ENCODE measurements at regions not wholly inside any gene's neighbourhood (a gene's known extent, or its start where the extent isn't known, plus 50 kb on each side); places are given as distances from the start of the nearest gene placed in this dataset.
"Not testable (repeated sequence)": the region's sequence is repeated elsewhere in the genome, so short reads cannot be mapped to it uniquely, and the experiment has no call there.

DNA sequence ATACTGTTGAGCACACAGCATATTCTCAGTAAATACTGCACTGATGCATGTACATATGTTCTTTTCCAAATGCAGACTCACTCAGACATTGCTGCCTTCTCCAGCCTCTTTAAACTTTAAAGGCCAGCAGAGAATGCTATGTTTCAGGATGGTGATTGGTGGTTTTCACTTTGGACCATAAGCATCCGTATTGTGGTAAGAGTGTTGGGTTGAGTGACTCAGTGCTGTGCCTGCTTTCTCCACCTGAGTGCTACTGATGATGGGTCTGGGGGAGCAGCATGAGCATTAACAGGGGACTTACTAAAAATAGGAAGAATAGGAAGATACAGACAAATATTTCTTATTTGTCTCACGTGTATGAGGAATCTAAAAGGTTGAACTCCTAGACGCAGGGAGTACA lies 56.3 kb upstream of the ZNF92 start:
- no peak for DNase-seq (ENCODE audit: low spot score)

DNA sequence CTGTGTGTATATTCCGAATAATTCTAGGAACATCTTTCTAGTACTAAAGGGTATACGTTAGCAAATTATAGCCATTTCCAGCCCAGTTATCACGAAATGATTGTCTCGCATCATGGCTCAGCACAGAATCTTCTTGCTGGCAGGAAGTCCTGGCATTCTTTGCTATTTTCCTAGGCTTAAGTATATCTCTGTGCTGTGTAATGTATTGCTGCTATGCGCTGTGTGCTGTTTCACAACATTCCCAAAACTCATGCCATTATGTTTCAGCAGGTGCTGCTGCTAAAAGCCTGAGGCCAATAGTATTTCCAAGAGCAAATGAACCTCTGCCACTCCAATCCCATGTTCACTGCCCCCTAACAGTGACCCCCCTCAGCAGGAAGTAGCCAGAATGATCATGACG lies 62.9 kb upstream of the ZNF92 start:
- no peak for DNase-seq (ENCODE audit: low spot score)

DNA sequence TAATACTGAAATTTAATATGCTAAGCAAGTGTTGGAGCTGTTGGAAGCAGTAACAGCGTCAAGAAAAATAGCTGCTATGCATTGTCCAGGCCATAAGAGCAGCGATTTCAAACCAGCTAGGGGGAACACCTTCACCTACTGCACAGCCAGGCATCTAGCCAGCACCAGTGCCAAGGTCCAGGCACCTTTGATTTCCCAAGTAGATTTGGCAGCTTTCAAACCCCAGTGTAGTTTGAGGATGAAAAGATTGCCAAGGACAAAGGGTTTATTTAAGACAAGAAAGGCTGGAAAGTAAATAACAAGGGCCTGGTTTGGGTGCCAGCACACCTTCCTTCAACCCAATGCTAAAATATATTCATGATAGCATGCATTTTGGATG lies 65.4 kb upstream of the ZNF92 start:
- DNase-seq (ENCODE audit: low spot score) = no peak

DNA sequence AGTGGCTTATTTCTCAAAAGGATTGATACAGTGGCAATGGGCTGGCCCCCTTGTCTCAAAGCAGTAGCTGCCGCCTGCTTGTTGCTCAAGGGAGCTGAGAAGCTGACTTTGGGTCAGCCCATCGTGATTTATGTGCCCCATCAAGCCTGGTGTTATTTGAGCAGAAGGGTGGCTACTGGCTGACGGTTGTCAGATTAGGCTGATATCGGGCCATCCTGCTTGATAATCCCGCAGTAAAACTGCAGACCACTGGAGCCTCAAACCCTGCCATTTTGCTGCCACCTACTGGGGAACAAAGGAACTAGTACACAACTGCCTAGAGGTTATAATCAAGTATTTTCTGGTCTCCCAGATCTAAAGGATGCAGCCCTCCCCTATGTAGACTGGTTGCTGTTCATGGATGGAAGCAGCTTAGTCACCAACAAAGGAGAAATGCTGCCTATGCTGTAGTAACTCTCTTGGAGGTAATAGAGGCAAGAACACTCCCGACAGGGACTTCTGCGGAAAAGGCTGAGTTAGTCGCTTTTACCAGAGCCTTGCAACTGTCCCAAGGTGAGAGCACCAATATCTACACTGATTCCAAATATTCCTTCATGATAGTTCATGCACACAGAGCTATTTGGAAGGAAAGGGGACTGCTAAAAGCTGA lies 65.9 kb upstream of the ZNF92 start:
- peak; percentile 82 for DNase-seq (ENCODE audit: low spot score)

DNA sequence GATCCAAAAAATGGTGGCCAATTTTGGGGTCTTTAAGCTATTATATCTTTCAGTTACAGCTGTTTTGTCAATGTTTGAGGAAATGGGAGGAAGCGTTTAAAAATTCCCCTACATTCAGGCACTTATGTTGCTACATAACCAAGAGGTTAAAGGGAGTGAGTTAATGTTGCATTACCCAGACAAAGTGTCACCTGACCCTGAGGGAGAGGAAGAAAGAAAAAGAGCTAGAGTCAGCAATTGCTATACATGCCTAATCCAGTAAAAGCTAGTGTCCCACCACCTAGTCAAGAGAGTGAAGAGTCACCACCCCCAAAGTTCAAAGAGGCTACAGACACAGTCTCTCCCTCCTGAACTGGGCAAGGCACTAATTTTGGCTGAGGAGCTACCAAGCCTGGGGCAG lies 69.5 kb upstream of the ZNF92 start:
- DNase-seq (ENCODE audit: low spot score) = no peak

DNA sequence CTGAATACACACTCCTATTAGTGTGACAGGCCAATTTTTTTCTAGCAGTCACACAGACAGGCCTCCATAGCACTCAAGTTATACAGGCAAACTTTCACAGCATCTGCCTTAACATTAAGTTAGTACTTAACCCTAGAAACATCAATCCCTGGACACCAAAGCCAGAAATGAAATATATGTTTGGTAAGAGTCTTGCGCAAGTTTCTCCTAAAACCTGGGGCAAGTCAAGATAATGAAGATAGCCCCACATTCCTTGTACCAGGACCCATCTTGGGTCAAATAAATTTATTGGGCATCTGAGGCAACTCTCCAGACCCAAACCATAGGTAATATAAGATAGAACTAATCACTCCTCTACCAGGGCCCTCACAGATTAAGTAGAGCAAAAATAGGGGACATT lies 70.8 kb upstream of the ZNF92 start:
- DNase-seq (ENCODE audit: low spot score) = no peak

DNA sequence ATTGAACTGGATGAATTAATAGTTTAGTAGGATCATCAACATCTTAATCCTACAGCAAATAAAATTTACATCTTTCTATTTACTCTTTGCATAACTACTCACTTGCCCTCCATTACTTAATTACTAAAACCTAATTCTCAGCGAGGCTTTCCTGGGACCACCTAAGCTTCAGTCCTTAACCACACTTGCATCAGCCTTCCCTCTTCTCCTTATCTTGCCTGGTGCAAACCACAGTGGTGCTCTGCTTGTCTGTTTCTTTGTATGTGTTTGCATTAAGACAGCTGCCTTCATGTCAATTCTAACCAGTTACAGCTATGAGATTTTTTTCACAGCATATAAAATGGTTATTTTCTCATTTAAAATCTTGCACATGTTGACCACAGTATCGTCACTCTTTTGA lies 72.6 kb upstream of the ZNF92 start:
- no peak for DNase-seq (ENCODE audit: low spot score)

DNA sequence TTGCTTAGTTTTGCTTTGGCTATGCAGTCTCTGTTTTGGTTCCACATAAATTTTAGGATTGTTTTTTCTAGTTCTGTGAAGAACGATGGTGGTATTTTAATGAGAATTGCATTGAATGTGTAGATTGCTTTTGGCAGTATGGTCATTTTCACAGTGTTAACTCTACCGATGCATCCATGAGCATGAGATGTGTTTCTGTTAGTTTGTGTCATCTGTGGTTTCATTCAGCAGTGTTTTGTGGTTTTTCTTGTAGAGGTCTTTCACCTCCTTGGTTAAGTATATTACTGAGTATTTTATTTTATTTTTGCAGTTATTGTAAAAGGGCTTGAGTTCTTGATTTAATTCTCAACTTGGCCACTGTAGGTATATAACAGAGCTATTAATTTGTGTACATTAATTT lies 78.2 kb upstream of the ZNF92 start:
- no peak for DNase-seq (ENCODE audit: low spot score)

DNA sequence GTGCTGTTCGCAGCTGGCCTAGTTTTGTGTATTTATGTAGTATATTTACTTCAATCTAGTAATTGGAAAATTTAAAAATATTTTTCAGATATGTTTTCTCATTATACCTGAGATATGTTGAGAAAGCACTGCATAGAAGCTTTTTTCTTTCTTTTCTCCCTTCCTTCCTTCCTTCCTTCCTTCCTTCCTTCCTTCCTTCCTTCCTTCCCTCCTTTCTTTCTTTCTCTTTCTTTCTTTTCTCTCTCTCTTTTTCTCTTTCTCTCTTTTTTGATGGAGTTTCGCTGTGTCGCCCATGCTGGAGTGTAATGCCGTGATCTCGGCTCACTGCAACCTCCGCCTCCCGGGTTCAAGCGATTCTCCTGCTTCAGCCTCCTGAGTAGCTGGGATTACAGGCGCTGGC lies 83.3 kb upstream of the ZNF92 start:
- not testable (repeated sequence) for DNase-seq (ENCODE audit: low spot score)

DNA sequence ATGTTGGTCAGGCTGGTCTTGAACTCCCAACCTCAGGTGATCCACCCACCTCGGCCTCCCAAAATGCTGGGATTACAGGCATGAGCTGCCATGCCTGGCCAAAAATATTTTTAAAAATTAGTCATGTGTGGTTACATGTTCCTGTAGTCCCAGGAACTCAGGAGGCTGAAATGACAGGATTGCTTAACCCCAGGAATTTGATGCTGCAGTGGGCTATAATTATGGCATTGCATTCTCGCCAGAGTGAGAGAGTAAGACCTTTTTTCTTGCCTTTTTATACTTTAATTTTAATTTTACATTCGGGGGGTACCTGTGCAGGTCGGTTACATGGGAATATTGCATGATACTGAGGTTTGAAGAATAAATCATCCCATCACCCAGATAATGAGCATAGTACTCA lies 86.6 kb upstream of the ZNF92 start:
- DNase-seq (ENCODE audit: low spot score) = no peak

DNA sequence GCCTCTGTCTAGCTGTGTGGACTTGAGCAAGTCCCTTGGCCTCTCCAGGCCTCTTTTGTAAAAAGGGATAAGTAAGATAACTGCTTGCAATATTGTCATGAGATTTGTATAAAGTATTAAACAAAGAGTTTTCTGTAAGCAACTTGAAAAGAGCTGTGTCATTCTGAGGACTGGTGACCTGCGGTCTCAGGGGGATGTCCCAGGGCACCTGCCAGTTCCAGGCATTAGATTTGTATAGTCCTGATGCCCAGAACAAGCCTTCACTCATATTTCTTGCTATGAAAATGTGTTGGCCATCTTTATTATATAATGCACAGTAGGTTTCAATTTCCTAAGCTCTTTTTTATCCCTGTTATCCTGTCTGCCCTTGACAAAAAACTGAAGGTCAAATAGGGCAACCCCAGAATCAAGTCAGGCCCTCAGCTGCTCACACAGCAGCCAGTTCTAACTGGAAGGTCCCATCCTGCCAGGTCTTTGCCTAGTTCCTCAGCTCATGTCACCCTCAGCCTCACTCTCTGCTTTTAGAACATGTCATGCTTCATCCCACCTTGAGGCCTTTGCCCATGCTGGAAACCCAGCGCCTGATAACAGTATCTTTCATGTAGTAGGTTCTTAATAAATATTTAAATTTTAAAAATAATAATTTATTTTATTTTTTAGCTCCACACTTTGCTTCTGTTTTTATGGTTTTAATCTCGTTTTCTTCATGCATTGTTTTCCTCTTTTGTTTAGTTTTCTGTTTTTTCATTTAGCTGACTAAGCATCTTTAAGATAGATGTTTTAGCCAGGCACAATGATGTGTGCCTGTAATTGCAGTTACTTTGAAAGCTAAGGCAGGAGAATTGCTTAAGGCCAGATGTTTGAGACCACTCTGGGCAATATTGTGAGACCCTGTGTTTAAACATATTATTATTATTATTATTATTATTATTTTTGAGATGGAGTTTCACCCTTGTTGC lies 87.5 kb upstream of the ZNF92 start:
- DNase-seq (ENCODE audit: low spot score) = no peak

DNA sequence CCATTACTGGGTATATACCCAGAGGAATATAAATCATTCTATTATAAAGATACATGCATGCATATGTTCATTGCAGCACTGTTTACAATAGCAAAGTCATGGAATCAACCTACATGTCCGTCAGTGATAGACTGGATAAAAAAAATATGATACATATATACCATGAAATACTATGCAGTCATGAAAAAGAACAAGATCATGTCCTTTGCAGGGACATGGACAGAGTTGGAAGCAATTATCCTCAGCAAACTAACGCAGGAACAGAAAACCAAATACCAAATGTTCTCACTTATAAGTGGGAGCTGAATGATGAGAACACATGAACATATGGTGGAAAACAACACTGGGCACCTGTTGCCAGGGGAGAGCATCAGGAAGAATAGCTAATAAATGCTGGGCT lies 88.4 kb upstream of the ZNF92 start:
- not testable (repeated sequence) for DNase-seq (ENCODE audit: low spot score)

DNA sequence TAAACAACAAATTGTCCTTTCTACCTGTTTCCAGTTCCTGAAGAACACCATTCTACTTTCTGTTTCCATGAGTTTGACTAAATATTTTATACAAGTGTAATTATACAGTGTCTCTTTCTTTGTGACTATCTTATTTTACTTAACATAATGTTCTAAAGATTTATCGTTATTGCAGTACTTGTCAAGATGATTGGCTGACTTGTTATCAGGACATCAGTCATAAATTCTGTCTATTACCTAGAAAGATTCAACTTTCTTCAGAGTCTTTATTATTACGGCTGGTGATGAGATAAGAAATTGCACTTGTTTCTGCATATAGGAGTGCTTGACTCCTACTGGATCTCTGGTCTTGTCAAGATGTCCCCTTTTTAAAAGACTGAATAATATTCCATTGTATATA lies 93.9 kb upstream of the ZNF92 start:
- DNase-seq (ENCODE audit: low spot score) = no peak

DNA sequence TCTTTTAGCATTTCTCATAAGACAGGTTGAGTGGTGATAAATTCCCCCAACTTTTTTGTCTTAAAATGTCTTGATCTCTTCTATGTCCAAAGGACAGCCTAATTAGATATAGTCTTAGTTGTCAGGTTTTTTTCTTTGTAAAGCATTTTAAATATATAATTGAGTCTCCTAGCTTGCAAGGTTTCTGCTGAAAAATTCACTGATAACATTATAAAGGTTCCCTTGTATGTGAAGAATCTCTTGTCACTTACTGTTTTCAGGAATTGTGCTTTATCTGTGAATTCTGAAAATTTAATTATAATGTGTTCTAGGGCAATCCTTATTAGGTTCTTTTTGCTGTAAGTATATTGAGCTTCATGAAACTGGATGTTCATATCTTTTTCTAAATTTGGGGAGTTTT lies 96.8 kb upstream of the ZNF92 start:
- DNase-seq (ENCODE audit: low spot score) = no peak

DNA sequence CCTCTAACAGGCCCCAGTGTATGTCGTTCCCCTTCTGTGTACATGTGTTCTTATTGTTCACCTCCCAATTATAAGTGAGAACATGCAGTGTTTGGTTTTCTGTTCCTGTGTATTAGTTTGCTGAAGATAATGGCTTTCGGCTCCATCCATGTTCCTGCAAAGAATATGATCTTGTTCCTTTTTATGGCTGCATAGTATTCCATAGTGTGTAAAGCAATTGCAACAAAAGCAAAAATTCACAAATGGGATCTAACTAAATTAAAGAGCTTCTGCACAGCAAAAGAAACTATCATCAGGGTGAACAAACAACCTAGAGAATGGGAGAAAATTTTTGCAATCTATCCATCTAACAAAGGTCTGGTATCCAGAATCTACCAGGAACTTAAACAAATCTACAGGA lies 102.2 kb upstream of the ZNF92 start:
- DNase-seq (ENCODE audit: low spot score) = not testable (repeated sequence)

DNA sequence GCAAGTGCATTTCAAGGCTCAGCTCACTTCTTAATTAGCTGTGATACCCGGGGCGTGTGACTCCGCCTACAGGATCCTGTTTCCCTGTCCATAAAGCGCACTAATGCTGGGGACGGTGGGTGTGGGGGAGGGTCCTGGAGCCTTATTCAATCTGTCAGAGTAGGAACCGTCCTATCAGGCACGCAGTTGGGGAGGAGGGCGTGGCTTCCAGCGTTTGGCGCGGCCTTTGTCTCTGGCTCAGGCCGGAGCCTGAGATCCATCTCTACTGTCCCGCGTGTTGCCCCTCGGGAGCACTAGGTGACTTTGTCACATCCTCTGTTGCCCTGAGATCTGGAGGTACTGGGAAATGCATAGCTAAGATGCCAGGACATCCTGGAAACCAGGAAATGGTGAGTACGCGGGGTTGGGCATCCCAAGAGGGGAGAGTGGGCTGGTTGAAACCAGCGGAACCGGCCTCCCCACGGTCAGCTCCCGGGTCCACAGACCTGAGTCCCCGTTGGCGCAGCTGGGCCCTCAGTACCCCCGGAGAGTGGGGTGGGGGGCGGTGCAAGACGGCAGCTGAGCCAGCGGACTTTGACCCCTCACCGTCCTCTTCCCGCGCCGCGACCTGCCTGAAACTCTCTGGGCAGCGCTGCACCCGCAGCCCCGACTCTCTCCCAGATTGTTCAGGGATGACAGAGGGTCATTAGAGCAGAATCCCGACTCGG lies 104.4 kb upstream of the ZNF92 start:
- DNase-seq (ENCODE audit: low spot score) = peak; percentile 93

DNA sequence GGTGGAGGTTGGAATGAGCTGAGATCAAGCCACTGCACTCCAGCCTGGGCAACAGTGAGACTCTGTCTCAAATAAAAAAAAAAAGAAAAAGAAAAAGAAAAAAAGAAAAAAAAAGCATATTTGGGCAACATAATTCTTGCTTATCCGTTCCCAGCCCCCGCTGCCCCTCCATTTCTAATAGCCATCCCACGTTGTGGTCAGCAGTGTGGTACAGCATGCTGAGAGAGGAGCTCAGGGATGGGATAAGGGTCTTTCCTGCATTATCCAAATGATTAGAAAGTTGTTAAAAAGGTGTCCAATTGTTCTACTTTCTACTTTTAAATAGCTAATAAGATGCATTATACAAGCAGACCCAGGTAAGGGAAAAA lies 104.9 kb upstream of the ZNF92 start:
- DNase-seq (ENCODE audit: low spot score) = no peak

DNA sequence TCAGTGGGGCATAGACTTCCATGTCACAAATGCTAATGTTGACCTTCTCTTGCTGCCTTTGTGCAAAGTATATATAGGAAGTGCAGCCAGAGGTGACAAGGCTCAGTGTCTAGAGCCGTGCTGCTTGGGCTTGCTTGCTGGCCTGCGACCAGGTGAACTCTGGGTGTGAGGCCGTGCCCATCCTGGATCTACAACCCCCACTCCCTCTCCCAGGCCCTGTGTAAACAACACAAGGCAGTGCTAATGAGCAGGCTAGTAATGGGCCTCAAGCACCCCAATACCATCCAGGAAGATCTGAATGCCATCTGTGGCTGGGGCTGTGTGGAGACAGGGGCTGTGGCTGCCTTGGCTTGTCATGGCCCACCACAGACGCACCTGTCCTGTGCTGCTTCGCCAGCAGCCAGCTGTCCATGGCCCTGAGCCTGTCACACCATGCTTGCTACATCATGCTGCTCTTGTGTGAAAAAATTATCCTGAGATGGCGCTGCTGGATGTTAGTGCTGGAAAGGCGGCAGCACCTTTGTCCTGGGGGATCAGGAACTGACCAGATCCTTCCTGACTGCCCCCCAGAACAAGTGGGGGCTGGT lies 107.6 kb upstream of the ZNF92 start:
- no peak for DNase-seq (ENCODE audit: low spot score)

DNA sequence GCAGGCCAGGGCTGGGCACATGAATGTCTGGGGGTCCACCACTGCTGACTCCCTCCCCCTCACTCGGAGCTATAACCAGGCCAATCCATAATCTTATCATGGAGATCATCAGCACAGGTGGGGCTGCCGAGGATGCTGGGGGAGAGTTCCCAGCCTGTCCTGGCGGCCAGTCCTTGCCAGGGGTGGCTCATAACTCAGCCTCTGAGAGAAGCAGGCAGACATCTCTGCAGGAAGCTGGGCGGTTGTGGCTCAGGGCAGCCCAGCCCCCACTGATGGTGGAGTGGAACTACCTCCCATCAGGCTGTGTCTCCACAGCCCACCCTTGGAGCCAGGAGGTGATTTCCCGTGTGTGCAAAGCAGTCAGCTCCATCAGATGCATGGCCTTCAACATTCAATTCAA lies 109.4 kb upstream of the ZNF92 start:
- no peak for DNase-seq (ENCODE audit: low spot score)

DNA sequence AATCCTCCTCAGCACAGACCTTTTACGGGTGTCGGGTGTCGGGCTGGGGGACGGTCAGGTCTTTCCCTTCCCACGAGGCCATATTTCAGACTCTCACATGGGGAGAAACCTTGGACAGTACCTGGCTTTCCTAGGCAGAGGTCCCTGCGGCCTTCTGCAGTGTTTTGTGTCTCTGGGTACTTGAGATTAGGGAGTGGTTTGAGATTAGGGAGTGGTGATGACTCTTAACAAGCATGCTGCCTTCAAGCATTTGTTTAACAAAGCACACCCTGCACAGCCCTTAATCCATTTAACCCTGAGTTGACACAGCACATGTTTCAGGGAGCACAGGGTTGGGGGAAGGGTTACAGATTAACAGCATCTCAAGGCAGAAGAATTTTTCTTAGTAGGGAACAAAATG lies 113.0 kb upstream of the ZNF92 start:
- DNase-seq (ENCODE audit: low spot score) = not testable (repeated sequence)

DNA sequence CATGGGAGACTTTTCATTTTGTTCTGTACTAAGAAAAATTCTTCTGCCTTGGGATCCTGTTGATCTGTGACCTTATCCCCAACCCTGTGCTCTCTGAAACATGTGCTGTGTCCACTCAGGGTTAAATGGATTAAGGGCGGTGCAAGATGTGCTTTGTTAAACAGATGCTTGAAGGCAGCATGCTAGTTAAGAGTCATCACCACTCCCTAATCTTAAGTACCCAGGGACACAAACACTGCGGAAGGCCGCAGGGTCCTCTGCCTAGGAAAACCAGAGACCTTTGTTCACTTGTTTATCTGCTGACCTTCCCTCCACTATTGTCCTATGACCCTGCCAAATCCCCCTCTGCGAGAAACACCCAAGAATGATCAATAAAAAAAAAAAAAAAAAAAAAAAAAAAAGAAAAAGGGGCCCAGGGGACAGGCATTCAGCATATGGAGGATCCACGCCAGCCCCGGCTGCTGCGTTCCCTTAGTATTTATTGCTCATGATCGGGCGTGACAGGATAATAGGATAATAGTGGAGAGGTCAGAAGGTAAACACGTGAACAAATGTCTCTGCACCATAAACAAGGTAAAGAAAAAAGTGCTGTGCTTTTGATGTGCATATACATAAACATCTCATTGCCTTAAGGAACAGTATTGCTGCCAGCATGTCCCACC lies 113.7 kb upstream of the ZNF92 start:
- DNase-seq (ENCODE audit: low spot score) = not testable (repeated sequence)

DNA sequence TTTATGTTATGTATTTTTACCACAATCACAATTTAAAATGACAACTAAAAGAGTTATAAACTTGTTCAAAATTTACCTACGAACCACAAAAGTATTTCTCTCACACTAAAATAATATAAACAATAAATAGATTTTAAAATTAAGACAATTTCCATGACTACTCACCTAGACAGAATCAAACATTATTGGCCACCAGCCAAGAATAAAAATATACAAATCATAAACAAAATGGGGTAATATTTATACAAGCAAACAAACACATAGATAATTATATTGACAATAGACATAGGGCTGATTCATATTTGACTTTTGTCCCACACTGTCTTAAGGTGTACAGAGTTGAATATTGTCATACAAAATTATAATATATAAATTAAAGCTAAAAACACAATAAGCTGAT lies 119.6 kb upstream of the ZNF92 start:
- no peak for DNase-seq (ENCODE audit: low spot score)
